GM23338 (cell line): ENCODE measurements at regions not wholly inside any gene's neighbourhood (a gene's known extent, or its start where the extent isn't known, plus 50 kb on each side); places are given as distances from the start of the nearest gene placed in this dataset.

Experiments used
- ATAC-seq: fragments of 200-7000 bp; cut with Tn5 transposase; 3 replicates; pipeline ENCODE4 v1.9.1; 2020
- DNase-seq: peaks from one replicate; pipeline ENCODE4 v3.0.0-alpha.2; 2015; ENCODE audit warnings: low spot score
- H2AFZ ChIP-seq: fragments of 200-600 bp; sonication (generic); 2 replicates; pipeline ENCODE4 v1.8.0; 2016; ENCODE audit warnings: antibody characterized with exemption, mild to moderate bottlenecking, moderate library complexity
- H3F3A ChIP-seq: fragments of 200-600 bp; sonication (generic); replicated peaks from 2 replicates; pipeline ENCODE4 v1.8.0; 2017; ENCODE audit warnings: antibody characterized with exemption, mixed run types, low read depth
- H3K27ac ChIP-seq: fragments of 200-600 bp; sonication (generic); 2 replicates; pipeline ENCODE4 v1.6.1; 2016; ENCODE audit warnings: low read depth
- H3K27me3 ChIP-seq: fragments of 200-600 bp; sonication (generic); 2 replicates; pipeline ENCODE4 v1.8.0; 2016; ENCODE audit warnings: mild to moderate bottlenecking, mixed run types, moderate library complexity; ENCODE audit not compliant: insufficient read depth
- H3K36me3 ChIP-seq: fragments of 200-600 bp; sonication (generic); 2 replicates; pipeline ENCODE4 v1.8.0; 2016; ENCODE audit warnings: mild to moderate bottlenecking; ENCODE audit not compliant: insufficient read depth
- H3K4me1 ChIP-seq: fragments of 200-600 bp; sonication (generic); 2 replicates; pipeline ENCODE4 v1.8.0; 2016; ENCODE audit warnings: mild to moderate bottlenecking, moderate library complexity; ENCODE audit not compliant: insufficient read depth
- H3K4me2 ChIP-seq: fragments of 200-600 bp; sonication (generic); 2 replicates; pipeline ENCODE4 v1.7.1; 2017; ENCODE audit warnings: mixed run types
- H3K4me3 ChIP-seq: fragments of 200-600 bp; sonication (generic); 2 replicates; pipeline ENCODE4 v1.6.1; 2016; ENCODE audit warnings: mixed run types
- H3K79me2 ChIP-seq: fragments of 200-600 bp; sonication (generic); replicated peaks from 2 replicates; pipeline ENCODE4 v1.8.0; 2017; ENCODE audit warnings: mild to moderate bottlenecking; ENCODE audit not compliant: insufficient read depth
- H3K9me2 ChIP-seq: fragments of 200-600 bp; sonication (generic); 2 replicates; pipeline ENCODE4 v1.8.0; 2017; ENCODE audit not compliant: insufficient read depth
- H4K20me1 ChIP-seq: fragments of 200-600 bp; sonication (generic); replicated peaks from 2 replicates; pipeline ENCODE4 v1.8.0; 2017; ENCODE audit warnings: mild to moderate bottlenecking; ENCODE audit not compliant: insufficient read depth
- H3K27ac Mint-ChIP-seq: 2 replicates; pipeline ENCODE4 v1.8.0; 2020; ENCODE audit warnings: inconsistent platforms, mild to moderate bottlenecking, moderate library complexity, mixed read lengths
- H3K27me3 Mint-ChIP-seq: 3 replicates; pipeline ENCODE4 v1.8.0; 2022; ENCODE audit warnings: low read depth, mild to moderate bottlenecking, moderate library complexity, mixed read lengths, inconsistent platforms; ENCODE audit not compliant: insufficient read depth, poor library complexity
- H3K36me3 Mint-ChIP-seq: 3 replicates; pipeline ENCODE4 v1.8.0; 2021; ENCODE audit warnings: low read depth, mild to moderate bottlenecking, inconsistent platforms, moderate library complexity, mixed read lengths
- H3K4me1 Mint-ChIP-seq: 3 replicates; pipeline ENCODE4 v1.8.0; 2020; ENCODE audit warnings: mild to moderate bottlenecking, inconsistent platforms, mixed read lengths
- H3K4me3 Mint-ChIP-seq: 3 replicates; pipeline ENCODE4 v1.8.0; 2021; ENCODE audit warnings: moderate library complexity, mild to moderate bottlenecking, inconsistent platforms, mixed read lengths
- H3K9me3 Mint-ChIP-seq: 3 replicates; pipeline ENCODE4 v1.8.0; 2020; ENCODE audit warnings: moderate library complexity, mild to moderate bottlenecking, inconsistent platforms, mixed read lengths
- CREB1 ChIP-seq: fragments of 250-450 bp; sonication (Bioruptor Pico); IDR thresholded peaks from 2 replicates; pipeline ENCODE4 v1.5.0; 2020; ENCODE audit warnings: low read depth, mild to moderate bottlenecking, moderate library complexity
- CTCF ChIP-seq, 2 experiments: fragments of 200-600 bp in 1 of 2; sonication (generic) in 1 of 2; conservative IDR thresholded peaks; 2 replicates each; pipeline versions ENCODE4 v1.5.1 to v1.6.1; 2016 to 2017; ENCODE audit warnings: antibody characterized with exemption in 2 of 2, low read depth in 2 of 2, mild to moderate bottlenecking in 2 of 2, moderate library complexity in 1 of 2
- ETS1 ChIP-seq: IDR thresholded peaks from 2 replicates; pipeline ENCODE4 v1.6.1; 2016; ENCODE audit warnings: antibody characterized with exemption
- EZH2 ChIP-seq: fragments of 200-600 bp; sonication (generic); IDR thresholded peaks from one replicate; pipeline ENCODE4 v1.8.0; 2017; ENCODE audit warnings: antibody characterized with exemption, mild to moderate bottlenecking, low read depth; ENCODE audit not compliant: unreplicated experiment
- EZH2phosphoT487 ChIP-seq: fragments of 200-600 bp; sonication (generic); IDR thresholded peaks from one replicate; pipeline ENCODE4 v1.8.1; 2018; ENCODE audit warnings: antibody characterized with exemption; ENCODE audit not compliant: unreplicated experiment
- JUNB ChIP-seq: IDR thresholded peaks from one replicate; pipeline ENCODE4 v1.6.1; 2016; ENCODE audit warnings: antibody characterized with exemption; ENCODE audit not compliant: unreplicated experiment
- NANOG ChIP-seq: IDR thresholded peaks from 2 replicates; pipeline ENCODE4 v1.6.1; 2016; ENCODE audit warnings: antibody characterized with exemption, borderline replicate concordance
- POLR2AphosphoS5 ChIP-seq: IDR thresholded peaks from 2 replicates; pipeline ENCODE4 v1.6.1; 2016; ENCODE audit warnings: antibody characterized with exemption, low read depth
- STAT1 ChIP-seq: IDR thresholded peaks from one replicate; pipeline ENCODE4 v1.6.1; 2016; ENCODE audit warnings: antibody characterized with exemption; ENCODE audit not compliant: unreplicated experiment
- ZNF114 ChIP-seq: fragments of 250-450 bp; sonication (Bioruptor Pico); IDR thresholded peaks from 2 replicates; pipeline ENCODE4 v1.5.0; 2020; ENCODE audit warnings: mild to moderate bottlenecking, moderate library complexity
- ZNF331 ChIP-seq: fragments of 250-450 bp; sonication (Bioruptor Pico); IDR thresholded peaks from 2 replicates; pipeline ENCODE4 v1.5.0; 2020; ENCODE audit warnings: low read depth, mild to moderate bottlenecking, moderate library complexity
- TF ChIP-seq, protein P1 (sequence below): fragments of 250-450 bp; sonication (Bioruptor Pico); IDR thresholded peaks from 2 replicates; pipeline ENCODE4 v1.5.0; 2020; ENCODE audit warnings: mild to moderate bottlenecking, moderate library complexity
- TF ChIP-seq, protein P2 (sequence below): IDR thresholded peaks from one replicate; pipeline ENCODE4 v1.6.1; 2018; ENCODE audit warnings: antibody characterized with exemption; ENCODE audit not compliant: unreplicated experiment

- Histone ChIP-seq H3K4me3 (no peak overlapping the region), H4K20me1 (no peaks in the 10 kb centered on the region), H3K27me3 (peaks cover 53% of the 10 kb centered on the region), H3F3A (no peaks in the 10 kb centered on the region), H3K4me1 (peaks cover 23% of the 10 kb centered on the region), H2AFZ (no peak overlapping the region), H3K4me2 (no peak overlapping the region), H3K79me2 (no peaks in the 10 kb centered on the region), H3K9me2 (no peaks in the 10 kb centered on the region), H3K36me3 (no peaks in the 10 kb centered on the region), H3K27ac (no peak overlapping the region)
- DNase-seq (peak; percentile 22), ATAC-seq (no peak; the same call in 2 of the 3 replicates)
- no peak overlapping the region for H3K4me3 Mint-ChIP-seq
- H3K4me1 Mint-ChIP-seq = peaks cover 22% of the 10 kb centered on the region
- no peaks in the 10 kb centered on the region for H3K9me3 Mint-ChIP-seq
- H3K27me3 Mint-ChIP-seq = peaks cover 47% of the 10 kb centered on the region
- TF ChIP-seq POLR2AphosphoS5 (no peak), STAT1 (no peak), CTCF (conservative IDR thresholded peaks at IDR 0.05; ENCODE audit: low read depth in 2 of 2) (no peak), EZH2phosphoT487 (no peak), ZNF114 (CRISPR knock-in tag) (no peak), JUNB (no peak), ETS1 (no peak), EZH2 (no peak), CREB1 (no peak), ZNF331 (no peak), NANOG (no peak)
- TF ChIP-seq, protein P1, sequence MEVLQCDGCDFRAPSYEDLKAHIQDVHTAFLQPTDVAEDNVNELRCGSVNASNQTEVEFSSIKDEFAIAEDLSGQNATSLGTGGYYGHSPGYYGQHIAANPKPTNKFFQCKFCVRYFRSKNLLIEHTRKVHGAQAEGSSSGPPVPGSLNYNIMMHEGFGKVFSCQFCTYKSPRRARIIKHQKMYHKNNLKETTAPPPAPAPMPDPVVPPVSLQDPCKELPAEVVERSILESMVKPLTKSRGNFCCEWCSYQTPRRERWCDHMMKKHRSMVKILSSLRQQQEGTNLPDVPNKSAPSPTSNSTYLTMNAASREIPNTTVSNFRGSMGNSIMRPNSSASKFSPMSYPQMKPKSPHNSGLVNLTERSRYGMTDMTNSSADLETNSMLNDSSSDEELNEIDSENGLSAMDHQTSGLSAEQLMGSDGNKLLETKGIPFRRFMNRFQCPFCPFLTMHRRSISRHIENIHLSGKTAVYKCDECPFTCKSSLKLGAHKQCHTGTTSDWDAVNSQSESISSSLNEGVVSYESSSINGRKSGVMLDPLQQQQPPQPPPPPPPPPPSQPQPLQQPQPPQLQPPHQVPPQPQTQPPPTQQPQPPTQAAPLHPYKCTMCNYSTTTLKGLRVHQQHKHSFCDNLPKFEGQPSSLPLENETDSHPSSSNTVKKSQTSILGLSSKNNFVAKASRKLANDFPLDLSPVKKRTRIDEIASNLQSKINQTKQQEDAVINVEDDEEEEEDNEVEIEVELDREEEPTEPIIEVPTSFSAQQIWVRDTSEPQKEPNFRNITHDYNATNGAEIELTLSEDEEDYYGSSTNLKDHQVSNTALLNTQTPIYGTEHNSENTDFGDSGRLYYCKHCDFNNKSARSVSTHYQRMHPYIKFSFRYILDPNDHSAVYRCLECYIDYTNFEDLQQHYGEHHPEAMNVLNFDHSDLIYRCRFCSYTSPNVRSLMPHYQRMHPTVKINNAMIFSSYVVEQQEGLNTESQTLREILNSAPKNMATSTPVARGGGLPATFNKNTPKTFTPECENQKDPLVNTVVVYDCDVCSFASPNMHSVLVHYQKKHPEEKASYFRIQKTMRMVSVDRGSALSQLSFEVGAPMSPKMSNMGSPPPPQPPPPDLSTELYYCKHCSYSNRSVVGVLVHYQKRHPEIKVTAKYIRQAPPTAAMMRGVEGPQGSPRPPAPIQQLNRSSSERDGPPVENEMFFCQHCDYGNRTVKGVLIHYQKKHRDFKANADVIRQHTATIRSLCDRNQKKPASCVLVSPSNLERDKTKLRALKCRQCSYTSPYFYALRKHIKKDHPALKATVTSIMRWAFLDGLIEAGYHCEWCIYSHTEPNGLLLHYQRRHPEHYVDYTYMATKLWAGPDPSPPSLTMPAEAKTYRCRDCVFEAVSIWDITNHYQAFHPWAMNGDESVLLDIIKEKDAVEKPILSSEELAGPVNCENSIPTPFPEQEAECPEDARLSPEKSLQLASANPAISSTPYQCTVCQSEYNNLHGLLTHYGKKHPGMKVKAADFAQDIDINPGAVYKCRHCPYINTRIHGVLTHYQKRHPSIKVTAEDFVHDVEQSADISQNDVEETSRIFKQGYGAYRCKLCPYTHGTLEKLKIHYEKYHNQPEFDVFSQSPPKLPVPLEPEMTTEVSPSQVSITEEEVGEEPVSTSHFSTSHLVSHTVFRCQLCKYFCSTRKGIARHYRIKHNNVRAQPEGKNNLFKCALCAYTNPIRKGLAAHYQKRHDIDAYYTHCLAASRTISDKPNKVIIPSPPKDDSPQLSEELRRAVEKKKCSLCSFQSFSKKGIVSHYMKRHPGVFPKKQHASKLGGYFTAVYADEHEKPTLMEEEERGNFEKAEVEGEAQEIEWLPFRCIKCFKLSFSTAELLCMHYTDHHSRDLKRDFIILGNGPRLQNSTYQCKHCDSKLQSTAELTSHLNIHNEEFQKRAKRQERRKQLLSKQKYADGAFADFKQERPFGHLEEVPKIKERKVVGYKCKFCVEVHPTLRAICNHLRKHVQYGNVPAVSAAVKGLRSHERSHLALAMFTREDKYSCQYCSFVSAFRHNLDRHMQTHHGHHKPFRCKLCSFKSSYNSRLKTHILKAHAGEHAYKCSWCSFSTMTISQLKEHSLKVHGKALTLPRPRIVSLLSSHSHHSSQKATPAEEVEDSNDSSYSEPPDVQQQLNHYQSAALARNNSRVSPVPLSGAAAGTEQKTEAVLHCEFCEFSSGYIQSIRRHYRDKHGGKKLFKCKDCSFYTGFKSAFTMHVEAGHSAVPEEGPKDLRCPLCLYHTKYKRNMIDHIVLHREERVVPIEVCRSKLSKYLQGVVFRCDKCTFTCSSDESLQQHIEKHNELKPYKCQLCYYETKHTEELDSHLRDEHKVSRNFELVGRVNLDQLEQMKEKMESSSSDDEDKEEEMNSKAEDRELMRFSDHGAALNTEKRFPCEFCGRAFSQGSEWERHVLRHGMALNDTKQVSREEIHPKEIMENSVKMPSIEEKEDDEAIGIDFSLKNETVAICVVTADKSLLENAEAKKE (CRISPR knock-in tag) = no peak
- TF ChIP-seq, protein P2, sequence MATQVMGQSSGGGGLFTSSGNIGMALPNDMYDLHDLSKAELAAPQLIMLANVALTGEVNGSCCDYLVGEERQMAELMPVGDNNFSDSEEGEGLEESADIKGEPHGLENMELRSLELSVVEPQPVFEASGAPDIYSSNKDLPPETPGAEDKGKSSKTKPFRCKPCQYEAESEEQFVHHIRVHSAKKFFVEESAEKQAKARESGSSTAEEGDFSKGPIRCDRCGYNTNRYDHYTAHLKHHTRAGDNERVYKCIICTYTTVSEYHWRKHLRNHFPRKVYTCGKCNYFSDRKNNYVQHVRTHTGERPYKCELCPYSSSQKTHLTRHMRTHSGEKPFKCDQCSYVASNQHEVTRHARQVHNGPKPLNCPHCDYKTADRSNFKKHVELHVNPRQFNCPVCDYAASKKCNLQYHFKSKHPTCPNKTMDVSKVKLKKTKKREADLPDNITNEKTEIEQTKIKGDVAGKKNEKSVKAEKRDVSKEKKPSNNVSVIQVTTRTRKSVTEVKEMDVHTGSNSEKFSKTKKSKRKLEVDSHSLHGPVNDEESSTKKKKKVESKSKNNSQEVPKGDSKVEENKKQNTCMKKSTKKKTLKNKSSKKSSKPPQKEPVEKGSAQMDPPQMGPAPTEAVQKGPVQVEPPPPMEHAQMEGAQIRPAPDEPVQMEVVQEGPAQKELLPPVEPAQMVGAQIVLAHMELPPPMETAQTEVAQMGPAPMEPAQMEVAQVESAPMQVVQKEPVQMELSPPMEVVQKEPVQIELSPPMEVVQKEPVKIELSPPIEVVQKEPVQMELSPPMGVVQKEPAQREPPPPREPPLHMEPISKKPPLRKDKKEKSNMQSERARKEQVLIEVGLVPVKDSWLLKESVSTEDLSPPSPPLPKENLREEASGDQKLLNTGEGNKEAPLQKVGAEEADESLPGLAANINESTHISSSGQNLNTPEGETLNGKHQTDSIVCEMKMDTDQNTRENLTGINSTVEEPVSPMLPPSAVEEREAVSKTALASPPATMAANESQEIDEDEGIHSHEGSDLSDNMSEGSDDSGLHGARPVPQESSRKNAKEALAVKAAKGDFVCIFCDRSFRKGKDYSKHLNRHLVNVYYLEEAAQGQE = no peak
- peaks cover 2% of the 10 kb centered on the region; the same call in 1 of the 3 replicates for H3K36me3 Mint-ChIP-seq
- H3K27ac Mint-ChIP-seq = no peak overlapping the region
Observed at GRCh38 chr15:93358166-93359059, 269.4 kb upstream of the RGMA start.
